GM12873 (cell line): ENCODE measurements at regions not wholly inside any gene's neighbourhood (a gene's known extent, or its start where the extent isn't known, plus 50 kb on each side); places are given as distances from the start of the nearest gene placed in this dataset.

Experiments
- TF ChIP-seq, protein P1 (sequence below): IDR thresholded peaks from 2 replicates; pipeline ENCODE4 v1.5.1; 2012; ENCODE audit warnings: low read depth, mild to moderate bottlenecking, moderate library complexity, low read length, control low read depth; ENCODE audit not compliant: insufficient read depth; ENCODE audit errors: missing control alignments

- TF ChIP-seq, protein P1, sequence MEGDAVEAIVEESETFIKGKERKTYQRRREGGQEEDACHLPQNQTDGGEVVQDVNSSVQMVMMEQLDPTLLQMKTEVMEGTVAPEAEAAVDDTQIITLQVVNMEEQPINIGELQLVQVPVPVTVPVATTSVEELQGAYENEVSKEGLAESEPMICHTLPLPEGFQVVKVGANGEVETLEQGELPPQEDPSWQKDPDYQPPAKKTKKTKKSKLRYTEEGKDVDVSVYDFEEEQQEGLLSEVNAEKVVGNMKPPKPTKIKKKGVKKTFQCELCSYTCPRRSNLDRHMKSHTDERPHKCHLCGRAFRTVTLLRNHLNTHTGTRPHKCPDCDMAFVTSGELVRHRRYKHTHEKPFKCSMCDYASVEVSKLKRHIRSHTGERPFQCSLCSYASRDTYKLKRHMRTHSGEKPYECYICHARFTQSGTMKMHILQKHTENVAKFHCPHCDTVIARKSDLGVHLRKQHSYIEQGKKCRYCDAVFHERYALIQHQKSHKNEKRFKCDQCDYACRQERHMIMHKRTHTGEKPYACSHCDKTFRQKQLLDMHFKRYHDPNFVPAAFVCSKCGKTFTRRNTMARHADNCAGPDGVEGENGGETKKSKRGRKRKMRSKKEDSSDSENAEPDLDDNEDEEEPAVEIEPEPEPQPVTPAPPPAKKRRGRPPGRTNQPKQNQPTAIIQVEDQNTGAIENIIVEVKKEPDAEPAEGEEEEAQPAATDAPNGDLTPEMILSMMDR, result no peak
Measured at GRCh38 chr13:60959427-60959826, 456.2 kb downstream of the PCDH20 start.

GRCh38 chr13:60957816-60958215 is 457.8 kb downstream of the PCDH20 start:
- TF ChIP-seq, protein P1, result no peak

DNA sequence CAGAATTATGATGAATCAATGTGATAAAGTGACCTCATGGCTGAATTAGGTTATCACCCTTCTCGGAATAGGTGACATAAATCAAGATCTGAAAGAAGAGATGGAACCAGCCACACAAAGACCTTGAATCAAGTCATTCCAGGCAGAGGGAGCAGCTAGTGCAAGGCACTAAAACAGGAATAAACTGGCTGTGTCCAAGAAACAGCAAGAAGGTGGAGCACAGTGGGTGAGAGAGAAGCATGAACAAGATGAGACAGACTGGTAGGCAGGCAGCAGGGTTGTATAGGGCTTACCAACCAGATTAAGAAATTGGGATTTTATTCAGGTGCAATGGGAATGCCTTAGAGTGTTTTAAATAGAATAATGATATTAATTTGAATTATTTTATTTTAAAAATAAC is 470.3 kb downstream of the PCDH20 start:
- TF ChIP-seq, protein P1, result no peak

DNA sequence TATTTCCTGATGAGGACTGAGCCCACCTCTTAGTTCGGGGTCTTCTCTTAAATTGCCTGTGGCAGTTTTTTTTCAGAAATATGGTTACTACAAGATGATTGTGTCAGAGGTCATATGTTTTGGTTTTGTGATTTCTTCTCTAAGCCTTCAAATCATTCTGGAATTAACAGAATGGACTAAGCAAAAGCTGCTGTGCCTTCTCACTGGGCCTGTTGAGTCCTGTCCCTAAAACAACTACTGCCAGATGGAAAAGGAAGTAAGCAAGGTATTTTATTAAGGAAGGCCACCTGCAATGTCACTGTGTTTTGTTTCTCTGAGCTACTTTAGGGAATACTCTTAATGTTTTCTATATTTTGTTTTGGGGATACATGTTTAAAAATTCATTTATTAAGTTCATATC is 470.8 kb downstream of the PCDH20 start:
- TF ChIP-seq, protein P1, result no peak

DNA sequence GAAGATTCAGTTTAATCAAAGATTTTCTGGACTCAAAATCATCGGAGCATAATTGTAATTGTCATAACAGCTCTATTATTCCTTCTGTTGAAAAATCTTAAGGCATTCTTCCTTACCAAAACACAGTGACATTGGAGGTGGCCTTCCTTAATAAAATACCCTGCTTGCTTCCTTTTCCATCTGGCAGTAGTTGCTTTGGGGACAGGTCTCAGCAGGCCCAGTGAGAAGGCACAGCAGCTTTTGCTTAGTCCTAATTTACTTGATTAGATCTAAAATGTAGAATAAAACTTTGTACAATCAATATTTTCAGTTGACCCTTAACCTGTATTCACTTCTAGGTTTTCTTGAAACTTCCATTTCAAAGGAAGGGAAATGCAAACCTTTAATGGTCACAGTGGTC is 471.6 kb downstream of the PCDH20 start:
- TF ChIP-seq, protein P1, result no peak

DNA sequence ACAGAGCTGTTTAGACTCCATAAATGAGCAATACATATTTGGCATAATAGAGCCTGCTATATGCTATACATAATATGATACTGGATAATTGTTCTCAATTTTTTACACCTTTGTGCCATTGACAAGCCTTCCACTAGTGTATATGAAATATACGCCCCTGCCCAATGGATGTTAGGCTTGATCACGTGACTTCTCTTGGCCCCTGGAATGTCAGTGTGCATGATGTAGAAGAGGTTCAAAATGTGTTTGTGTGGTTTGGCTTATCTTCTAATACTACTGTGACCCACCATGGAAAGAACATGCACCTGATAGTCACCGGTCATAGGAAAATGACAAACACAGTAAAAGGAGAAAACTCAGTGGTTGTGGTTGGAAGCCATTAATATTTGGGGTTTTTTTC is 479.4 kb downstream of the PCDH20 start:
- TF ChIP-seq, protein P1, result no peak

GRCh38 chr13:60933638-60934037 is 482.0 kb downstream of the PCDH20 start:
- TF ChIP-seq, protein P1, result no peak

DNA sequence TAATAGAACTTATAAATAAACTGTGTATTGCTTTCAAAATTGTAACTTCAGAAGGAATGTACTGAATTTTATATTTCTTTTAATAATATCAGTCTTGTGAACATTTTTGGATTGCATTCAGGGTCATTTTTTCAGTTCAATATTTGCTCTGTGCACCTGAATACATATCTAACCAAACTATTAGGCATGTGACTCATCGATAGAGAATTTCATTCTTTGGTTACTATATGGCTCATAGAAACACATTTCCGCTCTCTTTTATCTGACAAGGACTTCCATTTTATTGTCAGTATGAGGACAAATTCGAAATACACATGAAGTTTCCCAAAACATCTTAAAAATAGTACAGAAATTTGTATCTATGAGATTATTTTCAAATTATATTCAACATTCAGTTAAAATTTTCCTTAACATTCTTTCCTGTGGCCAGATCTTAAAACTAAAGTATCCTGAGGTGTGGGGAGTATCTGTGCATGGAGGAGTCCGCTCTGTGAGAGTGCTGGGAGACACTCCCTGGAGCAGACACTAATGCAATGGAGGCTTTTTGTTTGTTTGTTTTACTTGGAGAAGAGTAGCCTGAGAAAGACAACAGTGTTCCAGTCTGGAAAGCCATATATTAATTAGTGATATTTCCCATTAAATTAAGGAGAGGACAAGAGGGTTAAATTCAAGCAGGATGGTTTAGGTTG is 483.6 kb downstream of the PCDH20 start:
- TF ChIP-seq, protein P1, result no peak
